Trophoblast cell (in vitro differentiated cells and primary cell): ENCODE measurements at regions not wholly inside any gene's neighbourhood (a gene's known extent, or its start where the extent isn't known, plus 50 kb on each side); places are given as distances from the start of the nearest gene placed in this dataset.

Source experiments
- DNase-seq, 2 donors: peaks; one replicate each; pipeline ENCODE4 v3.0.0-alpha.2; 2016
- H2AFZ ChIP-seq: 2 replicates; pipeline ENCODE4 v1.6.1; 2013; ENCODE audit warnings: low read length, moderate library complexity, mild to moderate bottlenecking; ENCODE audit not compliant: insufficient read depth, poor library complexity
- H2AK5ac ChIP-seq: 2 replicates; pipeline ENCODE4 v1.6.1; 2013; ENCODE audit warnings: mild to moderate bottlenecking, low read length
- H2BK120ac ChIP-seq: 2 replicates; pipeline ENCODE4 v1.6.1; 2013; ENCODE audit warnings: low read length, mild to moderate bottlenecking, moderate library complexity; ENCODE audit not compliant: insufficient read depth, poor library complexity
- H2BK12ac ChIP-seq: 2 replicates; pipeline ENCODE4 v1.6.1; 2013; ENCODE audit warnings: mild to moderate bottlenecking, low read length, moderate library complexity
- H2BK5ac ChIP-seq: 2 replicates; pipeline ENCODE4 v1.6.1; 2013; ENCODE audit warnings: low read length, low read depth, moderate library complexity, mild to moderate bottlenecking; ENCODE audit not compliant: poor library complexity
- H3K14ac ChIP-seq: 2 replicates; pipeline ENCODE4 v1.6.1; 2013; ENCODE audit warnings: mild to moderate bottlenecking, low read length
- H3K18ac ChIP-seq: 2 replicates; pipeline ENCODE4 v1.6.1; 2013; ENCODE audit warnings: mild to moderate bottlenecking, low read length
- H3K23ac ChIP-seq: 2 replicates; pipeline ENCODE4 v1.6.1; 2013; ENCODE audit warnings: low read length
- H3K27ac ChIP-seq: 2 replicates; pipeline ENCODE4 v1.5.1; 2013; ENCODE audit warnings: low read depth, mild to moderate bottlenecking, inconsistent platforms, low read length, moderate library complexity
- H3K27me3 ChIP-seq: 2 replicates; pipeline ENCODE4 v1.6.1; 2013; ENCODE audit warnings: inconsistent platforms, mild to moderate bottlenecking, low read length, moderate library complexity; ENCODE audit not compliant: insufficient read depth
- H3K36me3 ChIP-seq, 2 experiments: 1 replicate in 1 of 2; 2 replicates in 1 of 2; pipeline ENCODE4 v1.6.1; 2013; ENCODE audit warnings: low read length in 2 of 2, mild to moderate bottlenecking in 2 of 2, moderate library complexity in 1 of 2; ENCODE audit not compliant: insufficient read depth in 2 of 2, control insufficient read depth in 1 of 2
- H3K4ac ChIP-seq: 2 replicates; pipeline ENCODE4 v1.6.1; 2013; ENCODE audit warnings: low read depth, mild to moderate bottlenecking, low read length, moderate library complexity
- H3K4me1 ChIP-seq, 2 experiments: 1 replicate in 1 of 2; 2 replicates in 1 of 2; pipeline ENCODE4 v1.6.1; 2013; ENCODE audit warnings: low read length in 2 of 2, mild to moderate bottlenecking in 2 of 2, moderate library complexity in 1 of 2; ENCODE audit not compliant: insufficient read depth in 2 of 2, control insufficient read depth in 1 of 2
- H3K4me2 ChIP-seq: 2 replicates; pipeline ENCODE4 v1.6.1; 2013; ENCODE audit warnings: inconsistent platforms, mild to moderate bottlenecking, low read length, moderate library complexity
- H3K4me3 ChIP-seq: 2 replicates; pipeline ENCODE4 v1.5.1; 2013; ENCODE audit warnings: mild to moderate bottlenecking, low read depth, low read length, inconsistent platforms
- H3K79me1 ChIP-seq: one replicate; pipeline ENCODE4 v1.6.1; 2013; ENCODE audit warnings: low read length
- H3K79me2 ChIP-seq: 2 replicates; pipeline ENCODE4 v1.6.1; 2013; ENCODE audit warnings: low read length, mild to moderate bottlenecking; ENCODE audit not compliant: control insufficient read depth, insufficient read depth, poor library complexity
- H3K9ac ChIP-seq: 2 replicates; pipeline ENCODE4 v1.6.1; 2013; ENCODE audit warnings: mild to moderate bottlenecking, low read length
- H3K9me3 ChIP-seq: 2 replicates; pipeline ENCODE4 v1.6.1; 2013; ENCODE audit warnings: low read depth, mild to moderate bottlenecking, control low read depth, inconsistent platforms, low read length; ENCODE audit not compliant: insufficient read depth
- H4K12ac ChIP-seq: 2 replicates; pipeline ENCODE4 v1.6.1; 2013; ENCODE audit warnings: low read depth, mild to moderate bottlenecking, low read length, moderate library complexity
- H4K8ac ChIP-seq: 2 replicates; pipeline ENCODE4 v1.6.1; 2013; ENCODE audit warnings: low read depth, mild to moderate bottlenecking, low read length, moderate library complexity
- H4K91ac ChIP-seq: one replicate; pipeline ENCODE4 v1.6.1; 2013; ENCODE audit warnings: low read depth, mild to moderate bottlenecking, low read length, moderate library complexity
- WGBS: extraction: QIAGEN DNeasy Blood & Tissue Kit; methylation state at CpG from one replicate; pipeline ENCODE4 v1.1.7; 2013; ENCODE audit warnings: missing lambda C conversion rate; ENCODE audit not compliant: insufficient read length, insufficient coverage; ENCODE audit errors: extremely low coverage; 5-methylcytosine and 5-hydroxymethylcytosine counted together

GRCh38 chr20:43252761-43253160, 63.1 kb upstream of the PTPRT start:
- peak; percentile 12 to 80 for DNase-seq
- H3K4ac ChIP-seq = no peak overlapping the region
- H2AK5ac ChIP-seq = no peak overlapping the region
- H3K23ac ChIP-seq = no peak overlapping the region
- H4K91ac ChIP-seq = no peak overlapping the region
- H3K14ac ChIP-seq = no peak overlapping the region
- H4K8ac ChIP-seq = no peak overlapping the region
- H3K79me1 ChIP-seq = no peaks in the 10 kb centered on the region
- no CpG with 5 or more reads among the region's 4 CpGs for WGBS
- no peak overlapping the region for H3K9ac ChIP-seq
- no peak overlapping the region for H3K4me2 ChIP-seq
- no peaks in the 10 kb centered on the region for H3K9me3 ChIP-seq
- H3K27me3 ChIP-seq = no peaks in the 10 kb centered on the region
- H3K27ac ChIP-seq = no peak overlapping the region
- H2BK120ac ChIP-seq = no peak overlapping the region
- H3K4me3 ChIP-seq = no peak overlapping the region
- no peak overlapping the region for H2BK5ac ChIP-seq
- H3K4me1 ChIP-seq = peaks cover 0 to 2% of the 10 kb centered on the region in 2 experiments
- H3K18ac ChIP-seq = no peak overlapping the region
- no peaks in the 10 kb centered on the region for H3K79me2 ChIP-seq
- H2BK12ac ChIP-seq = no peak overlapping the region
- no peak overlapping the region for H4K12ac ChIP-seq
- H2AFZ ChIP-seq = no peak overlapping the region
- H3K36me3 ChIP-seq = no peaks in the 10 kb centered on the region

GRCh38 chr20:43248341-43248740, 58.6 kb upstream of the PTPRT start:
- Histone ChIP-seq H3K4me3 (no peak overlapping the region), H2BK5ac (no peak overlapping the region), H3K9ac (no peak overlapping the region), H4K91ac (no peak overlapping the region), H4K12ac (no peak overlapping the region), H3K18ac (no peak overlapping the region), H3K36me3 (no peaks in the 10 kb centered on the region), H4K8ac (no peak overlapping the region), H3K9me3 (no peaks in the 10 kb centered on the region), H2AK5ac (no peak overlapping the region), H3K14ac (no peak overlapping the region), H3K23ac (no peak overlapping the region), H2AFZ (no peak overlapping the region), H3K4ac (no peak overlapping the region), H3K4me2 (no peak overlapping the region), H2BK12ac (no peak overlapping the region), H3K27me3 (no peaks in the 10 kb centered on the region), H2BK120ac (no peak overlapping the region), H3K4me1 (peaks cover 0 to 2% of the 10 kb centered on the region in 2 experiments), H3K79me2 (no peaks in the 10 kb centered on the region), H3K27ac (no peak overlapping the region), H3K79me1 (no peaks in the 10 kb centered on the region)
- no peak for DNase-seq
- no CpG with 5 or more reads among the region's 2 CpGs for WGBS

- H3K23ac ChIP-seq = no peak overlapping the region
- H3K9me3 ChIP-seq = peaks cover 1% of the 10 kb centered on the region
- no peak overlapping the region for H4K12ac ChIP-seq
- no peak overlapping the region for H2AFZ ChIP-seq
- no peak overlapping the region for H2AK5ac ChIP-seq
- H3K18ac ChIP-seq = no peak overlapping the region
- H3K4me1 ChIP-seq = no peaks in the 10 kb centered on the region
- no peak overlapping the region for H4K91ac ChIP-seq
- no peaks in the 10 kb centered on the region for H3K79me1 ChIP-seq
- WGBS = no CpG with 5 or more reads among the region's 3 CpGs
- no peak overlapping the region for H2BK120ac ChIP-seq
- no peak overlapping the region for H2BK12ac ChIP-seq
- H3K36me3 ChIP-seq = no peaks in the 10 kb centered on the region
- no peaks in the 10 kb centered on the region for H3K27me3 ChIP-seq
- no peak overlapping the region for H4K8ac ChIP-seq
- H2BK5ac ChIP-seq = no peak overlapping the region
- DNase-seq = no peak
- no peak overlapping the region for H3K4ac ChIP-seq
- no peak overlapping the region for H3K14ac ChIP-seq
- H3K4me3 ChIP-seq = no peak overlapping the region
- H3K79me2 ChIP-seq = no peaks in the 10 kb centered on the region
- H3K9ac ChIP-seq = no peak overlapping the region
- H3K27ac ChIP-seq = no peak overlapping the region
- no peak overlapping the region for H3K4me2 ChIP-seq
Measured at GRCh38 chr20:43247361-43247760, 57.7 kb upstream of the PTPRT start.

- Histone ChIP-seq H3K4me3 (no peak overlapping the region), H3K14ac (no peak overlapping the region), H3K9me3 (peaks cover 1% of the 10 kb centered on the region), H3K27me3 (no peaks in the 10 kb centered on the region), H3K79me1 (no peaks in the 10 kb centered on the region), H2BK12ac (no peak overlapping the region), H3K23ac (no peak overlapping the region), H4K12ac (no peak overlapping the region), H3K18ac (no peak overlapping the region), H3K9ac (no peak overlapping the region), H4K8ac (no peak overlapping the region), H3K4ac (no peak overlapping the region), H2AFZ (no peak overlapping the region), H3K4me1 (no peaks in the 10 kb centered on the region), H4K91ac (no peak overlapping the region), H3K27ac (no peak overlapping the region), H3K4me2 (no peak overlapping the region), H2AK5ac (no peak overlapping the region), H3K36me3 (no peaks in the 10 kb centered on the region), H3K79me2 (no peaks in the 10 kb centered on the region), H2BK5ac (no peak overlapping the region), H2BK120ac (no peak overlapping the region)
- DNase-seq = no peak
- WGBS = no CpG with 5 or more reads among the region's 5 CpGs
Measured at GRCh38 chr20:43244647-43245046, 54.9 kb upstream of the PTPRT start.
